Fibroblast of villous mesenchyme (primary cell): ENCODE measurements at regions not wholly inside any gene's neighbourhood (a gene's known extent, or its start where the extent isn't known, plus 50 kb on each side); places are given as distances from the start of the nearest gene placed in this dataset.

Experiments
- DNase-seq: peaks from one replicate; pipeline ENCODE4 v3.0.0-alpha.2; 2010; ENCODE audit warnings: low read depth
- H3K4me3 ChIP-seq: 2 replicates; pipeline ENCODE4 v1.5.1; 2011; ENCODE audit warnings: low read depth, mild to moderate bottlenecking, low read length
- TF ChIP-seq, protein P1 (sequence below): IDR thresholded peaks from 2 replicates; pipeline ENCODE4 v1.5.1; 2012; ENCODE audit warnings: low read depth, mild to moderate bottlenecking, low read length; ENCODE audit not compliant: insufficient read depth

- no peak overlapping the region for H3K4me3 ChIP-seq
- TF ChIP-seq, protein P1, sequence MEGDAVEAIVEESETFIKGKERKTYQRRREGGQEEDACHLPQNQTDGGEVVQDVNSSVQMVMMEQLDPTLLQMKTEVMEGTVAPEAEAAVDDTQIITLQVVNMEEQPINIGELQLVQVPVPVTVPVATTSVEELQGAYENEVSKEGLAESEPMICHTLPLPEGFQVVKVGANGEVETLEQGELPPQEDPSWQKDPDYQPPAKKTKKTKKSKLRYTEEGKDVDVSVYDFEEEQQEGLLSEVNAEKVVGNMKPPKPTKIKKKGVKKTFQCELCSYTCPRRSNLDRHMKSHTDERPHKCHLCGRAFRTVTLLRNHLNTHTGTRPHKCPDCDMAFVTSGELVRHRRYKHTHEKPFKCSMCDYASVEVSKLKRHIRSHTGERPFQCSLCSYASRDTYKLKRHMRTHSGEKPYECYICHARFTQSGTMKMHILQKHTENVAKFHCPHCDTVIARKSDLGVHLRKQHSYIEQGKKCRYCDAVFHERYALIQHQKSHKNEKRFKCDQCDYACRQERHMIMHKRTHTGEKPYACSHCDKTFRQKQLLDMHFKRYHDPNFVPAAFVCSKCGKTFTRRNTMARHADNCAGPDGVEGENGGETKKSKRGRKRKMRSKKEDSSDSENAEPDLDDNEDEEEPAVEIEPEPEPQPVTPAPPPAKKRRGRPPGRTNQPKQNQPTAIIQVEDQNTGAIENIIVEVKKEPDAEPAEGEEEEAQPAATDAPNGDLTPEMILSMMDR = no peak
- peak; percentile 7 for DNase-seq
These were observed 383.7 kb upstream of the FAM241A start for GRCh38 chr4:111761531-111761930.

DNA sequence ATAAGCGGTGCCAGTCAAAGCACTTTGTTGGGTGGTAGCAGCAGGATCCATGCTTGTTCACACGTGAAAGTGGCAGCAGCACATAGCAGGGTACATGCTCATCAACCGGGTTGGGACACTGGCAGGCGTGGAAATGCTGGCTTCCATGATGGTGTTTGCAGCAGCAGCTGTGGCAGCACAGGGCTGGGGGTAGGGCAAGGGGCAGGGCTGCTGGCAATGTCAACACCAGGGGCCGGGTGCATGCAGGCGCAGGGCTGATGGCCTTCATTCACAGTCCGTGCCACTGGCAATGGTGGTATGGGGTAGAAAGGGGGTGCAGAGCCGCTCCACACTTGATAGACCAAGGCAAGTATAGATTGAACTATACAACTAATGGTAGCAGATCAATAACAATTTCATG is 374.7 kb upstream of the FAM241A start:
- DNase-seq = no peak
- H3K4me3 ChIP-seq = no peak overlapping the region
- TF ChIP-seq, protein P1 = no peak

GRCh38 chr4:111773858-111774257 is 371.4 kb upstream of the FAM241A start:
- TF ChIP-seq, protein P1 = no peak
- H3K4me3 ChIP-seq = no peak overlapping the region
- peak; percentile 82 for DNase-seq

DNA sequence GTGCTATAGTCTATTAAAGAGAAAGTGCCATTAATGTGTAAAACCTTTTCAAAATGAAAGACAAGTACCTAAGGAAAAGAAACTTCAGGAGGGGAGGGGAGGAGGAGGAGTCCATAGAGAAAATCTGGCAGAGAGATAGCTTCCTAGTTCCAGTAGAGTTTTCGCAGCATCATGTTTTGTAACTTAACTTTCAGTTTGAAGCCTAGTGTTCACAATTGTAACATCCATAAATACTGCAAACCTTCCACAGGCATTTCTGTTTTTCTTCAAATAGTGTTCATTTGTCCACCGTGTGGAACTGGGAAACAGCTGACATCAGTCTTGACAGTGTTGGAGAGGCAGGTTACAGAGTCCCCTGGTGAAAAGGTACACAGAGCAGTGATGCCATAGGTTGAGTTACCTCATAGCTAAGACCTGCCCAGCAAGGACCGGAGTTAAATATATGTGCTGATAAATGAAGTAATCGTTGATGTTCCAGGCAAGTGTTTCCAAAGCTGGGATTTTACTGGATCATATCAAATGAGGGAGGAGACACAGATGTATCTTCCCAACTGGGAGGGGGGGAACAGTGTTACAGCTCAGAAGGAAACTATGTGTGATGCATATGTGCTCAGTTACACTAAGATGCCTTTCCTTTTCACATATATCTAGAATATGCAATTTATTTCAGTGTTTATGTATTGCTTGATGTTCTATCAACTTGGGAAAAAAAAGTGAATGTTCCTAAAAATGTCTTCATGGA is 369.5 kb upstream of the FAM241A start:
- peak; percentile 81 for DNase-seq

GRCh38 chr4:111776561-111776960 is 368.7 kb upstream of the FAM241A start:
- peak; percentile 65 for DNase-seq
- TF ChIP-seq, protein P1 = no peak
- H3K4me3 ChIP-seq = no peak overlapping the region

More for the DNA sequence above, 369.5 kb upstream of the FAM241A start:
- peak overlapping the region; percentile 32 for H3K4me3 ChIP-seq
- TF ChIP-seq, protein P1 = no peak

- TF ChIP-seq, protein P1 = peak; percentile 60
- DNase-seq = peak; percentile 50
- no peak overlapping the region for H3K4me3 ChIP-seq
These were observed 366.7 kb upstream of the FAM241A start for GRCh38 chr4:111778543-111778942.

GRCh38 chr4:111780965-111781364 is 364.3 kb upstream of the FAM241A start:
- no peak overlapping the region for H3K4me3 ChIP-seq
- TF ChIP-seq, protein P1 = no peak
- no peak for DNase-seq
